ENCODE measurements at regions not wholly inside any gene's neighbourhood (a gene's known extent, or its start where the extent isn't known, plus 50 kb on each side); places are given as distances from the start of the nearest gene placed in this dataset.

GRCh38 chr15:35810007-35810406 lies 264.0 kb upstream of the DPH6 start:
- no peak for TF ChIP-seq POLR2A (IDR thresholded peaks at IDR 0.05)
- no peak for TF ChIP-seq CTCF (IDR thresholded peaks at IDR 0.05)
